ENCODE measurements at regions not wholly inside any gene's neighbourhood (a gene's known extent, or its start where the extent isn't known, plus 50 kb on each side); places are given as distances from the start of the nearest gene placed in this dataset.

GRCh38 chr2:16470936-16471490 is 194.6 kb downstream of the CYRIA start:
- Histone ChIP-seq H3K36me3 (replicated peaks in 1 of 2; ENCODE audit: control insufficient read depth in 1 of 2, insufficient read depth in 2 of 2, low read length in 1 of 2) (no peaks in the 10 kb centered on the region), H3K9ac (no peak overlapping the region), H3K9me2 (no peaks in the 10 kb centered on the region), H3K79me2 (ENCODE audit: insufficient read depth) (no peaks in the 10 kb centered on the region), H3K27ac (ENCODE audit: low read depth in 2 of 2, low read length in 1 of 2) (no peak overlapping the region), H3K4me2 (no peak overlapping the region), H3F3A (replicated peaks; ENCODE audit: insufficient read depth) (no peaks in the 10 kb centered on the region), H3K4me1 (ENCODE audit: control insufficient read depth in 1 of 2, insufficient read depth in 2 of 2, low read depth in 1 of 2, low read length in 1 of 2) (no peaks in the 10 kb centered on the region), H3K27me3 (ENCODE audit: insufficient read depth) (no peaks in the 10 kb centered on the region), H2AFZ (ENCODE audit: low read depth) (no peak overlapping the region), H3K4me3 (ENCODE audit: low read depth in 2 of 2, low read length in 1 of 2) (no peak overlapping the region), H3K9me3 (no peaks in the 10 kb centered on the region), H4K20me1 (ENCODE audit: insufficient read depth) (no peaks in the 10 kb centered on the region)
- whole genome bisulfite sequencing (ENCODE audit: low lambda C conversion rate) = 38% methylated on average over 2 of the region's 2 CpGs
- no peak for DNase-seq
- TF ChIP-seq, protein P1, sequence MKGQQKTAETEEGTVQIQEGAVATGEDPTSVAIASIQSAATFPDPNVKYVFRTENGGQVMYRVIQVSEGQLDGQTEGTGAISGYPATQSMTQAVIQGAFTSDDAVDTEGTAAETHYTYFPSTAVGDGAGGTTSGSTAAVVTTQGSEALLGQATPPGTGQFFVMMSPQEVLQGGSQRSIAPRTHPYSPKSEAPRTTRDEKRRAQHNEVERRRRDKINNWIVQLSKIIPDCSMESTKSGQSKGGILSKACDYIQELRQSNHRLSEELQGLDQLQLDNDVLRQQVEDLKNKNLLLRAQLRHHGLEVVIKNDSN (IDR thresholded peaks at IDR 0.05; ENCODE audit: borderline replicate concordance, low read depth) = no peak
- no peak for TF ChIP-seq TCF12 (IDR thresholded peaks at IDR 0.05)
- TF ChIP-seq, protein P2, sequence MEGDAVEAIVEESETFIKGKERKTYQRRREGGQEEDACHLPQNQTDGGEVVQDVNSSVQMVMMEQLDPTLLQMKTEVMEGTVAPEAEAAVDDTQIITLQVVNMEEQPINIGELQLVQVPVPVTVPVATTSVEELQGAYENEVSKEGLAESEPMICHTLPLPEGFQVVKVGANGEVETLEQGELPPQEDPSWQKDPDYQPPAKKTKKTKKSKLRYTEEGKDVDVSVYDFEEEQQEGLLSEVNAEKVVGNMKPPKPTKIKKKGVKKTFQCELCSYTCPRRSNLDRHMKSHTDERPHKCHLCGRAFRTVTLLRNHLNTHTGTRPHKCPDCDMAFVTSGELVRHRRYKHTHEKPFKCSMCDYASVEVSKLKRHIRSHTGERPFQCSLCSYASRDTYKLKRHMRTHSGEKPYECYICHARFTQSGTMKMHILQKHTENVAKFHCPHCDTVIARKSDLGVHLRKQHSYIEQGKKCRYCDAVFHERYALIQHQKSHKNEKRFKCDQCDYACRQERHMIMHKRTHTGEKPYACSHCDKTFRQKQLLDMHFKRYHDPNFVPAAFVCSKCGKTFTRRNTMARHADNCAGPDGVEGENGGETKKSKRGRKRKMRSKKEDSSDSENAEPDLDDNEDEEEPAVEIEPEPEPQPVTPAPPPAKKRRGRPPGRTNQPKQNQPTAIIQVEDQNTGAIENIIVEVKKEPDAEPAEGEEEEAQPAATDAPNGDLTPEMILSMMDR (IDR thresholded peaks at IDR 0.05) = no peak
- TF ChIP-seq MXI1 (IDR thresholded peaks at IDR 0.05; ENCODE audit: low read depth, low read length) = no peak
- no peak for TF ChIP-seq NRF1 (IDR thresholded peaks at IDR 0.05; ENCODE audit: low read depth, low read length)
- no peak for TF ChIP-seq GABPA (IDR thresholded peaks at IDR 0.05; ENCODE audit: low read depth)
- no peak for TF ChIP-seq TAF1 (IDR thresholded peaks at IDR 0.05; ENCODE audit: borderline replicate concordance, low read depth, low read length)
- TF ChIP-seq JUND (IDR thresholded peaks at IDR 0.05) = no peak
- no peak for TF ChIP-seq YY1 (IDR thresholded peaks at IDR 0.05; ENCODE audit: low read depth)
- no peak for TF ChIP-seq IRF3 (IDR thresholded peaks at IDR 0.05; ENCODE audit: low read depth, low read length)
- no peak for TF ChIP-seq ELF1 (IDR thresholded peaks at IDR 0.05)
- TF ChIP-seq USF2 (IDR thresholded peaks at IDR 0.05; ENCODE audit: borderline replicate concordance, low read depth, low read length) = no peak
- no peak for TF ChIP-seq GATA2 (CRISPR knock-in tag; IDR thresholded peaks at IDR 0.05)
- no peak for TF ChIP-seq NFIC (IDR thresholded peaks at IDR 0.05; ENCODE audit: borderline replicate concordance)
- TF ChIP-seq REST (IDR thresholded peaks at IDR 0.05; ENCODE audit: low read depth, low read length) = no peak
- ChIA-PET CTCF (interaction anchor here (1.8 kb wide), 1 partner anchor 16 kb away, joined by 14 read pairs; no protein-coding TSS in a partner anchor), POLR2A (no interaction called here)
